ENCODE measurements at regions not wholly inside any gene's neighbourhood (a gene's known extent, or its start where the extent isn't known, plus 50 kb on each side); places are given as distances from the start of the nearest gene placed in this dataset.

DNA sequence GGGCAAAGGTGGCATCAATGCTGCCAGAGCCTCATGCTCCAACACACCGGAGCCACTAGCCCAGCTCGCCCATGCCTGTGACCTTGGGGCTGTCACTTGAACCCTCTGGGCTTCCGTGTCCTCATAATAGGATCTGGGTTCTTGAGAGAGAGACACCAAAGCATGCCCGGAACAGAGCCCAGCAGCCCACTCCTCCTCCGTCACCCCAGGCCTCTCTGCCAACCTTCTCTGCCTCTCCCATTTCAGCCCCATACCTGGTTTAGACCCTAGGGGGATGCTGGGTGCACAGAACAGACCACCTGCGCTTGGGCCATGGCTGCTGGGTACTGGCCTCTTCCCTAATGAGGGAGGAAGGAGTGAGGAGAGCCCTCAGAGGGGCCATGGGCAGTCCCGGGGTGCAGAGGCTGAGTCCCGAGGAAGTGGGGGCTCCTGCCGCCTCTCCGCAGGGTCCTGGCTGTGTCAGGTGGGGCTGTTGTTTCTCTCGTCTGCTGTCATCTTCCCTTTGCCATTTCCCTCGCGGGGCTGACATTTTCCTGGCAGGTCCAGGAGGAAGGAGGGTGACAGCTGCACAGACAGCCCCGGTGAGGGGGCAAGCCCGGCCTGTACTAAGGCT is 172.4 kb upstream of the RTL1 start:
- TF ChIP-seq, protein P1, sequence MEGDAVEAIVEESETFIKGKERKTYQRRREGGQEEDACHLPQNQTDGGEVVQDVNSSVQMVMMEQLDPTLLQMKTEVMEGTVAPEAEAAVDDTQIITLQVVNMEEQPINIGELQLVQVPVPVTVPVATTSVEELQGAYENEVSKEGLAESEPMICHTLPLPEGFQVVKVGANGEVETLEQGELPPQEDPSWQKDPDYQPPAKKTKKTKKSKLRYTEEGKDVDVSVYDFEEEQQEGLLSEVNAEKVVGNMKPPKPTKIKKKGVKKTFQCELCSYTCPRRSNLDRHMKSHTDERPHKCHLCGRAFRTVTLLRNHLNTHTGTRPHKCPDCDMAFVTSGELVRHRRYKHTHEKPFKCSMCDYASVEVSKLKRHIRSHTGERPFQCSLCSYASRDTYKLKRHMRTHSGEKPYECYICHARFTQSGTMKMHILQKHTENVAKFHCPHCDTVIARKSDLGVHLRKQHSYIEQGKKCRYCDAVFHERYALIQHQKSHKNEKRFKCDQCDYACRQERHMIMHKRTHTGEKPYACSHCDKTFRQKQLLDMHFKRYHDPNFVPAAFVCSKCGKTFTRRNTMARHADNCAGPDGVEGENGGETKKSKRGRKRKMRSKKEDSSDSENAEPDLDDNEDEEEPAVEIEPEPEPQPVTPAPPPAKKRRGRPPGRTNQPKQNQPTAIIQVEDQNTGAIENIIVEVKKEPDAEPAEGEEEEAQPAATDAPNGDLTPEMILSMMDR (IDR thresholded peaks at IDR 0.05; ENCODE audit: poor library complexity, severe bottlenecking), result no peak
- TF ChIP-seq EZH2 (IDR thresholded peaks at IDR 0.05; ENCODE audit: borderline replicate concordance, insufficient read depth, low read length, poor library complexity, severe bottlenecking), result no peak
- TF ChIP-seq POLR2AphosphoS5 (IDR thresholded peaks at IDR 0.05), result no peak
- TF ChIP-seq TAF1 (IDR thresholded peaks at IDR 0.05; ENCODE audit: low read depth), result no peak
- TF ChIP-seq RAD21 (conservative IDR thresholded peaks at IDR 0.05), result no peak
- TF ChIP-seq, protein P2, sequence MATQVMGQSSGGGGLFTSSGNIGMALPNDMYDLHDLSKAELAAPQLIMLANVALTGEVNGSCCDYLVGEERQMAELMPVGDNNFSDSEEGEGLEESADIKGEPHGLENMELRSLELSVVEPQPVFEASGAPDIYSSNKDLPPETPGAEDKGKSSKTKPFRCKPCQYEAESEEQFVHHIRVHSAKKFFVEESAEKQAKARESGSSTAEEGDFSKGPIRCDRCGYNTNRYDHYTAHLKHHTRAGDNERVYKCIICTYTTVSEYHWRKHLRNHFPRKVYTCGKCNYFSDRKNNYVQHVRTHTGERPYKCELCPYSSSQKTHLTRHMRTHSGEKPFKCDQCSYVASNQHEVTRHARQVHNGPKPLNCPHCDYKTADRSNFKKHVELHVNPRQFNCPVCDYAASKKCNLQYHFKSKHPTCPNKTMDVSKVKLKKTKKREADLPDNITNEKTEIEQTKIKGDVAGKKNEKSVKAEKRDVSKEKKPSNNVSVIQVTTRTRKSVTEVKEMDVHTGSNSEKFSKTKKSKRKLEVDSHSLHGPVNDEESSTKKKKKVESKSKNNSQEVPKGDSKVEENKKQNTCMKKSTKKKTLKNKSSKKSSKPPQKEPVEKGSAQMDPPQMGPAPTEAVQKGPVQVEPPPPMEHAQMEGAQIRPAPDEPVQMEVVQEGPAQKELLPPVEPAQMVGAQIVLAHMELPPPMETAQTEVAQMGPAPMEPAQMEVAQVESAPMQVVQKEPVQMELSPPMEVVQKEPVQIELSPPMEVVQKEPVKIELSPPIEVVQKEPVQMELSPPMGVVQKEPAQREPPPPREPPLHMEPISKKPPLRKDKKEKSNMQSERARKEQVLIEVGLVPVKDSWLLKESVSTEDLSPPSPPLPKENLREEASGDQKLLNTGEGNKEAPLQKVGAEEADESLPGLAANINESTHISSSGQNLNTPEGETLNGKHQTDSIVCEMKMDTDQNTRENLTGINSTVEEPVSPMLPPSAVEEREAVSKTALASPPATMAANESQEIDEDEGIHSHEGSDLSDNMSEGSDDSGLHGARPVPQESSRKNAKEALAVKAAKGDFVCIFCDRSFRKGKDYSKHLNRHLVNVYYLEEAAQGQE (IDR thresholded peaks at IDR 0.05; ENCODE audit: borderline replicate concordance), result no peak
- TF ChIP-seq EP300 (conservative IDR thresholded peaks at IDR 0.05; ENCODE audit: poor library complexity, severe bottlenecking), result no peak

All from neural cell (in vitro differentiated cells).